Activated gamma-delta T cell treated with anti-CD3 and anti-CD28 coated beads, Interleukin-2, amount 50 U/mL, for 16 hours (primary cell): ENCODE measurements at regions not wholly inside any gene's neighbourhood (a gene's known extent, or its start where the extent isn't known, plus 50 kb on each side); places are given as distances from the start of the nearest gene placed in this dataset.

Experiments
- DNase-seq: peaks from one replicate; pipeline ENCODE4 v3.0.0-alpha.2; 2020; ENCODE audit warnings: low read depth

DNA sequence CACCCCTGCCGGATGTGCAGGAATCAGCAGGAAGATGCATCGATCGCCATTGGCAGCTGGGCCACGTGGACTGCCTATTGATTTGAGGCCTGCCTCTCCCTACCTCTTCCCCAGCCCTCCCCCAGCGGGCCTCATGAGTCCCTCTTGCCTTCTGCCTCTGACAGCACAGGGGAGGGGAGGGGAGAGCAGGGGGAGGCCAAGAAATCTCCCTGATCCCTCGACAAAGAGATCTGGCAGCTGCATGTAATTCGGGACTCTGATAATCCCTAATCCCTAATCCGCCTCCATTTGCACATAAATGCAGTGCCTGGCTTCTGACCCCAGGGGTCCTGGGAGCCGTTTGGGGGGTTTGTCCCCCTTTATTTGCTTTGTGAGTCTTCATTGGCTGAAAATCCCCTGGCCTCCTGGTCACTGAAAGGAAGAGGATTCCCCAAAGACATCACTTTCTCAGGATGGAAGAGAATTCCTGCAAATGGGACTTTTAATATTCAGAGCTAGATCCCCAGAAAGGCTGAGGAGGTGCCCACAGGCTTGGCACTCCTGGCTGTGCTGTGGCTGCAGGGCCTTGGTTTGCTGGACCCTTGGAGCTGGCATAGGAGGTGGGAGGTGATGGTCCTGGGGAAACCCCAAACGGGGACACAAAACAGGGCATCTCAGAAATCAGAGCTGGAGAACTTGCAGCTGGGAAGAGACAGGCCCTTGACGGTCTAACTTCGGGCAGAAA, 239.4 kb upstream of the POU3F1 start:
- DNase-seq = no peak

DNA sequence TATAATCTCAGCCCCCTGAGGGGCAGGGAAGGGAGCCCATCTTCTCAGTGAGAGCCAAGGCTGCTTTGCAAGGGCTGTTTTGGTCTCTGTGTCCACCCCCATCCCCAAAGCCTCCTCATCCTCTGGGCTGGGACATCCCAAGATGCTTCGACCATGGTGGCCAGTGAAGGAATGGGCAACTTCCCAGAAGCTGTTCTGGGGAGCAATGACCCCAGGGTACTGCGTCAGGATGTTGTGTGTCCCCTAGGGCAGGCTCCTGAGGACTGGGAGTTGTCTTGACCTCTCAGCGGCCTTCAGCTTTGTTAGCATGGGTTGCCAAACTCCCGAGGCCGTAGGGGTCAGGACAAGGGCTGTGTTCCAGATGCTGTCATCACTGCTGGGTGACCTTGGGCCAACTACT, 238.4 kb upstream of the POU3F1 start:
- DNase-seq = no peak

DNA sequence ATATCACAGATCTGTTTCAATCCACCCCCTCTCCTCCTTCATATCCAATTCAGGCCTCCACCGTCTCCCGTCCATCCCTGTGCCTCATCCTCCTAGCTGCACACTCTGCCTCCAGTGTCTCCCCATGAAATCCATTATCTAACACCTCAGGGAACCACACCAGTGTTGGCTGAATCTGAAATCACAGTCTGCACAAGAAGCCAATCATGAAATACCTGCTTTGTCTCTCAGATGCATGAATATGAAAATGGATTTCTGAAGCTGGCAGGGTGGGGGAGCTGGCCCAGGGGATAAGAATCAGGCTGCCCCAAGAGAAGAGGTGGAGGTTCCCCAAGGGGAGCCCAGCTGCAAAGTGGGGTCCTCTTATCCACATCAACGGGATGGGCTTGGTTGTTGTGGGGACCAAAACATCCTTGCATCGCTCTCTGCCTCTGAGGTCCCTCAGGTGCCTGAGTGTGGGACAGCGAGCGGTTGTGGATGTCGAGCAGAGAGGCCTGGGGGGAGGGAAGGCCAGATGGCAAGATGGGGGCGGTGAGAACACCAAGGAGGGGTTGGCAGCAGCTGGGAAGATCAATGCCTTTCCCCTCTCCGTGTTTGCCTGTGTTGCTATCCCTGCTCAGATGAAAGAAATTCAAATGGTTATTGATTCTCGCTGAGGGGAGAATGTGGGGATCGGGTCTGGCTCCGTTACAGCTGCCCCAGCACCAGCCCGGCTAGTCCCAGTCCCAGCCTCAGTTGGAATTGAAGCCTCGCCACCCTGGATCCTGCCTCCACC, 237.3 kb upstream of the POU3F1 start:
- DNase-seq = no peak

DNA sequence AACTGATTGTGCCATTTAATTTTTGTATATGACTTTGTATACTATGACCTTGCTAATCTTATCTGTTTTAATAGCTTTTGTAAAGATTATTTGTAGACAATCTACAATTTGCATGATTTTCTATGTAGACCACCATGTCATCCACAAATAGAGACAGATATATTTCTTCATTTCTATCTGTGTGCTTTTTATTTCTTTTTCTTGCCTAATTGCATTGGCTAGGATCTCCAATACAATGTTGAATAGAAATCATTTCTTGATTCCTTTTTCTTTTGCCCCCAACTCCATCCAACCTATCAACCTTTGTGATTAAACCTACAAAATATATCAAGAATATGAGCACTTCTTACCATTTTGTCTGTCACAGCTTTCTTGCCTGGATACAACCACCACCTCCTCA, 232.6 kb upstream of the POU3F1 start:
- DNase-seq = no peak

DNA sequence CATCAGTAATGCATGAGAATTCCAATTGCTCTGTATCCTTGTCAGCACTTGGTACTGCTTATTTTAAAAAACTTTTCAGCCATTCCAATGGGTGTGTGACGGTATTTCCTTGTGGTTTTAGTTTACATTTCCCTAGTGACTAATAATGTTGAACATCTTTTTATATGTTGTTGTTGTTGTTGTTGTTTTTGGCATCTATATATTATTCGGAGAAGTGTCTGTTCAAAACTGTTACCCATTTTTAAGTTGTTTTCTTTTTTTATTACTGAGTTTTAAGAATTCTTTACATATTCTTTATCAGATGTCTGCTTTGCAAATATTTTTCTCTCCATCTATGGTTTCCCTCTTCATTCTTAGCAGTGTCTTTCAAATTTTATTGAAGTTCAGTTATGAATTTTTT, 231.1 kb upstream of the POU3F1 start:
- DNase-seq = no peak

DNA sequence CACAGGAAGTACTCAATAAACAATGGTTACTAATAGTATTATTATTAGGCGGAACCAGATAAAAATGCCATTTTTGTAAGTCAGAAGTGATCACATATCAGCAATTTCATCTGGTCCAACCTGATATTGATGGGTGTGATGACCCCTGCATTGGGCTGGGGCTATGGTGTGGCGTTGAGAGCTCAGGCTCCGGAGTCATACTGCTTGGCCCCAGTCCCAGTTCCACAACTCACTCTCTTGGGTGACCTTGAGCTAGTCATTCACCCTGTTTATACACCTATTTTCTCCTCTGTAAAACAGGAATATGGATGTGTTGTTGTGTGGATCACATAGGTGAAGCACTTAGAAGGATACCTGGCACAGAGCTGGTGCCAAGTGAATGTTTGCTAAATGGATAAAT, 229.4 kb upstream of the POU3F1 start:
- DNase-seq = no peak

DNA sequence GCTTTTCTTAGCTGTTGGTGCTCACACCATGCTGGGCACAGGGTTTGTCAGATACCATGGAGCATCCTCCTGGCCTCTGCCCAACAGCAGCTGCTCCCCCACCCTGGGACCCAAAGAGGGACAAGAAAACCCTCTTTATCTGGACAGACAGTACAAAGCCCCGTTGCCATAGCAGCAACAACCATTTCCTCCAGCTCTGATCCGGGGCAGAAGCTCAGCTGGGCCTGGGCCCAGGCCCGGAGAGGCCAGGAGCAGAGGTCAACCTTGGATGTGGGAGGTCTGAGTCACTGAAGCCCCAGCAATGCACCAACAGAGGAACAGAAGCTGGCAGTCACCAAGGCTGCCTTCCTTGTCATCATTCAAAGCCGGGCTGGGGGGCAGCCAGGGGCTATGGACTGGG, 228.4 kb upstream of the POU3F1 start:
- DNase-seq = no peak

DNA sequence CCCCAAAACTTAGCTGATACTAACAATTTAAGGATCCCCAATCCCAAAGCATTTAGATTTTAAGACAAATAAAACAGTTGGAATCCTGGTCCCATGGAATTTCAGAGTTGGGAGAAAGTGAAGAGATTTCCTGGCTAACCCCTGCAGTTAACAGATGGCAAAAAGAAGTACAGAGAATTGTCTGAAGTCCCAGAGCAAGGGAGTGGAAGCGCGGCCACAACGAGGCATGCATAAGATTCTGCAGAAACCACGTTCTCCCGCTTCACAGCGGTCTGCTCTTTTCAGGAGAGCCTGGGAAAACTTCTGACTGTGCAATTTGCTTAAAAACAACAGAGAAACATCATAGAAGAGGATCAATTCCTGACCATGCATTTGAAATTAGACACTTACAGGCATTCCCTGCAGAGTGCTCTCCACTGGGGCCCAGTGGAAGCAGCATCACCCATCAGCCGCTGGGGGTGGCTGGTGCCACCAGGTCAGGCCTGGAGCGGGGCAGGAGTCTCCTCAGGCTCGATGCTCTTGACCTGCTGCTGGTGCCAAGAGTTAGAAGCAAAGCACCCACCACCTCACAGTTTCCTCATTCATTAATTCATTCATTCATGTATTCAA, 226.7 kb upstream of the POU3F1 start:
- no peak for DNase-seq

DNA sequence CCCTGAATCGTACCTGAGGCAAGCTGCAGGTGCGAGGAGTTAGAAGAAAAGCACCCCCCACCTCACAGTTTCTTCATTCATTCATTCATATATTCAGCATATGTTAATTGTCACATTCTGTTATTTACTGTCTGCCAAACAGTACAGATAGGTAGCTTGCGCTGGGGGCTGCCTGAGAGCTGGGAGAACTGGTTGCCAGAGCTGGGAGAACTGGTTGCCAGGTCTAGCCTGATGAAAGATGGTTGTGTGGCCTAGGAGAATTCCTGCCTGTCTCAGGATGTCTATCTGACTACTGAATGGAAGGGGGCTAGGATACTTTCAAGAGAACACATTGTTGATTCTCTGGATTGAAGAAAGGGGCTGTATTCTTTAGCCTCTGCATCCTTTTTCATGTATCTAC, 225.9 kb upstream of the POU3F1 start:
- no peak for DNase-seq

DNA sequence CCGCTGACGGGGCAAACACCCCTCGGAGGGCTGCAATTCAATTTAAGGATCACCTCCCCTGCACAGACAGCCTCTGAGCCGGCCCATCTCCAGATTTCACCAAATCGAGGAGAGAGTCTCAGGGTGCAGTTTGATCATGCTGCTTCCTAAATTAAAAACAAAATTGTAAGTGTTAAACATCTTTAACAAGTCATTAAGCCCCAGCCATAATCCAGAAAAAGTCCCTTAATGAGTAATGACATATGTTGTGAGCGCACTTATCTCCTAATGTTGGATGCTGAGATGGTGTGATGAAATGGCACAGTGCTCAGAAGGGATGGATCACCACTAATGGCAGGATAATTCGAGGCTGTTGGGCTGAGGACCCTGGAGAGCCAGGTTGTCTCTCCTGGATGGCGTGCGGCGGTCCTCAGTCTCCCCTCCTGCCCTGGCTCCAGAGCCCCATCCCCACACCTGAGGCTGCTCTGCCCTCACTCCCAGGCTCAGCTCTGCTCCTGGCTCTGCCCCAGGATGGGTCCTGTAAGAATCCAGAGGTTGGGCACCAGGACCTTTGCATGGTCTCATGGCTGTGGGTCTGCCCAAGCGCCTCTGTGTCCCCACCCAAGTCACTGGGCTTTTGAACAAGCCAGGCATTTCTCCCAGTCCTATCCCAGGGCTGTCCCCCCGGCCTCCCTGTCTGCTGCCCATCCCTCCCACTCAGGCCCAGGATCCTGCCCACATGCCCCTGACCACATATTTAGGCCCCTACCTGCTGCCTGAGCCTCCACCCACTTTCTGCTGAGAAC, 224.4 kb upstream of the POU3F1 start:
- DNase-seq = no peak

DNA sequence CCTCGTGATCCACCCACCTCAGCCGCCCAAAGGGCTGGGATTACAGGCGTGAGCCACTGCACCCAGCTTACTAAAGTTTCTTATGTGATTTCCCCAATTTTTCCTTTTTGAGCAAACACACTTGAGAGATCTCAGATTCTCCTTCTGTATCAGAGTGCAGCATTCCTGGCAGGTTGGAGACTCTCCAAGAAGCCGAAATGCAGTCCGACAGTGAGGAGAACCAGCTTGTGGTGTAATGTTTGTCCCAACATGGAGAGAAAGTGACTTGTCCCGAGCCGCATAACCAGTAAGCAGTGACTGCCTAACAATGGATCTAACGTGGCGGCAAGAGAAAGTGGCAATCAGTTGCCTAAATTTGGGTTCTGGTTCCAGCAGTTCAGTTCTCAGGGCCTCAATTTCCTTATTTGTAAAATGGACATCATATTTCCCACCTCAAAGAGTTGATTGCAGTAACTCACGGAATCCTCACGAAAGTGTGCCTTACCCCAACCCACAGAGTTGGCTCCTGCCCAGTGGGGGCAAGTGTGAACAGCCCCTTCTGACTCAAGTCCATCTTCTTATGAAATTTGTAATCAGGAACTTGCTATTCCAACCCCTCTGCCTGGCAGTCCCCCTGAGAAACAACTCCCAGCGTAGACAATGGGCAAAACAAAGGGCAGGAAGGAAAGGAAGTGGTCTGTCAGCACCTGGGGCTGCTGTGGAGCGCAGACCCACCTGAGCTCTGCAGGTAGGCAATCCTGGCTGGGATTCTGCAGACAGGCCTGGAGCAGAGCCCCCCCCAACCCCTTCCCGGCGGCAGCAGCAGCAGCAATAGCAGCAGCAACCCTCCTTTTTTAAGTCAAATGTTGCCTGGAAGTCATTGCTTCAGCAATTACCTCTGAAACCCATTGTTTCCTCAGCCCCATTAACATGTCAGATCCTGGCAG, 223.6 kb upstream of the POU3F1 start:
- DNase-seq = no peak

DNA sequence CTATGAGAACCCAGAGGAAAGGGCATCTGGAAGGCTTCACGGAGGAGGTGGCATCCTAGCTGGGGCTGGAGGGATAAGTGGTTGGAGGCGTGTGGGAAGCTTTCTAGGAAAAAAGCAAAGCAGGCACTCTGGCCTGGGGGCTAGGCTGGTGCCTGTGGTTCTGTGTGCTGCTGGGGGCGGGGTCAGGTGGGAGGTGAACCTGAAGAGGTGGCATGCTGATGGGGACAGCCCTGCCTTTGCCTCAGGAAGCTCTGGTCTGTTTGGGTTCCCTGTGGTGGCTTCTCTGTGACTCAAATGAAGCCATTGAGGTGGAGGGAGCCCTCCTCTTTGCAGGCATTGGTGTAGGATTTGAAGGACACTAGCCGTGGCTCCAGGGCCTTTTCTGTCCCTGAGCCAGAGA, 221.6 kb upstream of the POU3F1 start:
- DNase-seq = no peak

DNA sequence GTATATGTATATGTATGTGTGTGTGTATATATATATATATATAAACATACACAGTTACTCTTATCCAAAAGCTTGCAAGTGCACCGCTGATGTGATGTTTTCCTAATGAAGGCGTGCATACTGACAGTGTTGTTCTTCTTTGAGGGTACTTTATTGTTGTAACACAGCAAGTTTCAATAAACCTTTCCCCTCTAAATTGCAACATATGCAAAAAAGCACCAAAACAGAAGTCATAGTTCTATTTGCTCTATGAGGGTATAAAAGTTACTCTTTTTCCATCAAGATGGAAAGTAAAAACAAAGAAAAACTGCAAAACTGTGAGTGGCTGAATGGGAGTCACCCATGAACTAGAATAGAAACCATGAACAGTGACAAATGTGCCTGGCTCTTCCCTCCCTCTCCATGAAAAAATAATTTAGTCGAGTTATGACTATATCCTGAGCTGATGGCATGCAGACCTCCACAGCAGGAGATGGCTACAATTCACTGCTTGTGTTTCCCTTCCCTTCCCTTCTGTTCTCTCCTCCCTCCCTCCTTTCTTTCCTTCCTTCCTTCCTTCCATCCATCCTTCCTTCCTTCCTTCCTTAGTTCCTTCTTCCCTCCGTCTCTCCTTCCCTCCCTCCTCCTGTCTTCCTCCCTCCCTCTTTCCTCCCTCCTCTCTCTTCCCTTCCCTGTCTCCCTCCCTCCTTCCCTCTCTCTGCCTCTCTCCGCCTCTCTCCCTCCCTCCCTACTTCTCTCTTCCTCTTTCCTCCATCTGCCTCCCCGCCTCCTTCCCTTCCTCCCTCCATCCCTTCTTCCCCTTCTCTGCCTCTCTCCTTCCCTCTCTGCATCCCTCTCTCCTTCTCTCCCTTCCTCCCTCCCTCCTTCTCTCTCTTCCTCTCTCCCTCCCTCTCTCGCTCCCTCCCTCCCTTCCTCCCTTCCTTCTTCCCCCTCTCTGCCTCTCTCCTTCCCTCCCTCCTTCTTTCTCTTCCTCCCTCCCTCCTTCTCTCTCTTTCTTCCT, 220.7 kb upstream of the POU3F1 start:
- no peak for DNase-seq

DNA sequence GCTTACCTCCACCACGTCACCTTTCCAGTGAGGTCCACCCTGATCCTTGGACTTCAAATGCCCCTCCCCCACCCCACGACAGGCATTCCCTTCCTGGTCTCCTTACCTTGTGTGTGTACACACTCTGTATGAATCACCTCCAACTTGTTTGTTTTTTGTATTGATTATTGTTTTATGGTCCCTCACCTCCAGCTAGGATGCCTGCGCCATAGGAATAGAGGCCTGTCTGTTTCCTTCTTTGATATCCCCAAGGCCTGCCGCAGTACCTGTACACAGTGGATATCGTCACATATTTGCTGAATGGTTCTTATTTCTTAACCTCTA, 219.6 kb upstream of the POU3F1 start:
- no peak for DNase-seq

DNA sequence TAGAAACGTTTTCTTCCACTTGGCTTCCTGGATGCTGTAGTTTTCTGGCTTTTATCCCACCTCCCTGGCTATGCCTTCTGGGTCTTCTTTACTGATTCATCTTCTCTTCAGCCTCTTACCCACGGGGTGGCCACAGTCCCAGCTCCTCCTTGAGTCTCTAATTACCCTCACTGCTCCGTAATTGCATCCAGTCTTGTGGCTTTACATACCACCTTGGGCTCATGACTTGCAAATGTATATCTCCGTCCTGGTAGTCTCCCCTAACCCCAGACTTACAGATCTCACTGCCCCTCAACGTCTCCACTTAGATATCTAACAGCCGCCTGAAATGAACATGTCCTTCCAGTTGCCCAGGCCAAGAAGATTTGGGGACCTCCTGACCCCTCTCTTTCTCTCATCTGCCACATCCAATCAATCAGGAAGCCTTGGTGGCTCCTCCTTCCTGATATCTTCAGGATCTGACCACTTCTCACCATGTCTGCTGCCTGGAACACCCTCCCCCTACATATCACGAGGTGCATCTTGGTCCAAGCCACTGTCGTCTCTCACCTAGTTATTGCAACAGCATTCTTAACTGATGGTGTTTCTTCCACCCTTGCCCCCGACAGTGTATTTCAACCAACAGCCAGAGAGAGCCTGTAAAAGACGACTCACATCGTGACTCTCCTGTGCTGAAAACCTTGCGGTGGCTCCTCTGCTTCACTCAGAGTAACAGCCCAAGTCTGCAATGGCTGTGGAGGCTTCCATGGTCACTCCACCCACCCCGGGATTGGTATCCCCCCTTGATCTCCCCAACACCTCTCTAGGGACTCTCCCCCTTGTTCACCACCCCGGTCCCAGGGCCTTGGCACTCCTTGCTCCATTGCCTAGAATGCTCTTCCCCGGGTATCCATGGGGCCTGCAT, 219.0 kb upstream of the POU3F1 start:
- no peak for DNase-seq

DNA sequence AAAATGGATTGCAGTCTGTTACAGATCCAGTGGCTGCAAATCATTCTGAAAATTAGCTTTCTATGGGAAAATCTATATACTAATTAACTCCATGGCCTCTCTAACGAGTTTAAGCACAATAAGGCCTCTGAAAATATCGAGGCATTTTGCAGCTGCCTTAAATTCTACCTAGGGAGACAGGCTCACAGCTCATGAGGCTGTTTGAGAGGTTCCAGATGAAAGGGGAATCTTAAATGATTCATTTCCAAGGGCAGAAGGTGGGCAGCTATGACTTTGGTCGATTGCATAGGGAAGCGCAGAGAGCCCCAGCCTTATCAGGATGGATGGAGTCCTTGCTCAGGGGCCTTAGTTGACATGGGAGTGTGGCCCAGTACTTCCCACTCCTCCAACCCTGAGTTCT, 216.8 kb upstream of the POU3F1 start:
- no peak for DNase-seq

DNA sequence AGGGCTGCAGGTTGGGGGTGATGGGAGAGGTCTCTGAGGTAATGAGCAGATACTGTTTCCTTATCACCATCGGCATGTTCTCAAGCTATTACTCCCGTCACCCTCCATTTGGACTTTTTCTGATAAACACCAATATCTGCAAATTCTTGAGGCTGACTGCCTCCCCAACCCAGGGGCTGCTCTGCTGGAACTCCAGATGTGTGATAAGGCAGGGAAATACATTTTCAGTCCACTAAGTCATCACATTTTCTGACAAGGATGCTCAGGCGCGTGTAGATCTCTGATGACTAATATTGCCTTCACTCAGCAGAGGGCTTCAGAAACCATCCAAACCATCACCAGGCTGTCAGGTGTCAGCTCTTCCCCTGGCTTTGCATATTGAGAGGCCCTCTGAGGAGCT, 215.0 kb upstream of the POU3F1 start:
- DNase-seq = no peak

DNA sequence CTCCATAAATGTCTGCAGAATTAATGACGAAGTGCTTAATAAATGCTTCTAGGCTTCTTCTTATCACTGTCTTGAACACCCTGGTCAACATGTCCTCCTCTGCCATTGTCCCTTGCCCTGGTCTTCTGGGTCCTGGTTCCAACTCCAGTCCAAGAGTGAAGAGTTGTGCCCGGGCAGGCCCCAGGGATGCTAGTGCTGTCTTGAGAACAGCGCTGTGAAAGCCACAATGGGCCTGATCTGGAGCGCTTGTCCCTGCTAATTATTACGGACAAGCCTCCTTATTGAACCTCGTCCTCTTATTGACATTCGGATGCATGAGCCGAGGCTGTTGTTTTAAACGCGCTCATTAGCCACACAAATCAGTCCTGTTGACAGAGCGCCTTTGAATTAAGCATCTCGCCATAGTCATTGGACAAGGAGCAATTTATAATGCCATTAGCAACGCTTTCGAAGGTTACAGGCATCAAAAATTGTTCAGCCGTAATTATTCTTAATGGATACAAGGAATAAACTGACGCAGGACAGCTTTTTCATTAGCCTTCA, 211.6 kb upstream of the POU3F1 start:
- no peak for DNase-seq

DNA sequence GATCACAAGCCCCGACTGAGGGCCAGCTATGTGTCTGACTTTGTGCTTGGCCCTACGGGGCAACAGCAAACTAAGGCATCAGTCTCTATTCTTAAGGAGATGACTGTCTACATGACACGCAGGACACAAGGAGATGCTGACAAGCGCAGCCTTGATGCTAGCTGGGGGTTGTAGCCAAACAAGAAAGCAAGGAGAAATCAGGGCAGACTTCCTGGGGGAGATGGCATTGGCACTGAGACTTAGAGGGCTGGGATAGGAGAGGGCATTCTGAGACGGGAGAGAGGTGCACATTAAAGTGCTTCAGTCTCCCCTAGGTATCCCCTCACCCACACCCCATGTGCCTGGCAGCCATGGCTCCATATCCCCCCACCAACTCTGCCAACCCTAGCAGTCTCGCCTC, 210.8 kb upstream of the POU3F1 start:
- no peak for DNase-seq
